Liver (tissue), 8 donors: ENCODE measurements at regions not wholly inside any gene's neighbourhood (a gene's known extent, or its start where the extent isn't known, plus 50 kb on each side); places are given as distances from the start of the nearest gene placed in this dataset.

Source experiments
- DNase-seq: peaks from one replicate; pipeline ENCODE4 v3.0.0-alpha.2; 2017; ENCODE audit warnings: low spot score
- H3K27ac ChIP-seq, 2 donors: one replicate each; pipeline ENCODE4 v1.7.0; 2013; ENCODE audit warnings: inconsistent platforms in 2 of 2, low read length in 2 of 2, control low read depth in 1 of 2, low read depth in 1 of 2, mild to moderate bottlenecking in 1 of 2
- H3K27me3 ChIP-seq, 4 donors: one replicate each; pipeline versions ENCODE4 v1.6.1 to v1.7.0; 2013; ENCODE audit warnings: low read length in 3 of 4, inconsistent platforms in 1 of 4, mild to moderate bottlenecking in 1 of 4, moderate library complexity in 1 of 4; ENCODE audit not compliant: control insufficient read depth in 4 of 4, insufficient read depth in 4 of 4
- H3K36me3 ChIP-seq, 4 donors: one replicate each; pipeline versions ENCODE4 v1.6.1 to v1.7.0; 2013; ENCODE audit warnings: low read length in 3 of 4, mild to moderate bottlenecking in 3 of 4, low read depth in 1 of 4, moderate library complexity in 1 of 4; ENCODE audit not compliant: control insufficient read depth in 4 of 4, insufficient read depth in 3 of 4
- H3K4me1 ChIP-seq, 4 donors: one replicate each; pipeline versions ENCODE4 v1.6.1 to v1.7.0; 2013; ENCODE audit warnings: low read length in 3 of 4, mild to moderate bottlenecking in 3 of 4, moderate library complexity in 1 of 4; ENCODE audit not compliant: control insufficient read depth in 4 of 4, insufficient read depth in 4 of 4
- H3K4me3 ChIP-seq, 3 donors: one replicate each; pipeline versions ENCODE4 v1.6.1 to v1.7.0; 2013; ENCODE audit warnings: low read length in 3 of 3, control low read depth in 1 of 3, low read depth in 1 of 3, mild to moderate bottlenecking in 1 of 3
- H3K9ac ChIP-seq, 2 donors: one replicate each; pipeline ENCODE4 v1.7.0; 2013; ENCODE audit warnings: low read length in 2 of 2, mild to moderate bottlenecking in 2 of 2, moderate library complexity in 2 of 2, control low read depth in 1 of 2, low read depth in 1 of 2
- H3K9me3 ChIP-seq, 4 donors: one replicate each; pipeline versions ENCODE4 v1.6.1 to v1.7.0; 2013; ENCODE audit warnings: low read length in 3 of 4; ENCODE audit not compliant: control insufficient read depth in 4 of 4
- ATF3 ChIP-seq: IDR thresholded peaks from 2 replicates; pipeline ENCODE4 v1.6.1; 2016; ENCODE audit warnings: antibody characterized with exemption
- CTCF ChIP-seq: fragments of 150-350 bp; IDR thresholded peaks from 2 replicates; pipeline ENCODE4 v1.5.1; 2017; ENCODE audit warnings: improper control_type of control experiment, low read depth, low read length; ENCODE audit not compliant: missing input control
- EGR1 ChIP-seq, 2 donors: IDR thresholded peaks; 2 replicates each; pipeline ENCODE4 v1.6.1; 2016 to 2018; ENCODE audit warnings: antibody characterized with exemption in 2 of 2, low read depth in 2 of 2
- FOXA1 ChIP-seq: IDR thresholded peaks from 2 replicates; pipeline ENCODE4 v1.6.1; 2016; ENCODE audit warnings: antibody characterized with exemption
- FOXA2 ChIP-seq: IDR thresholded peaks from 2 replicates; pipeline ENCODE4 v1.6.1; 2016; ENCODE audit warnings: antibody characterized with exemption
- GABPA ChIP-seq, 2 donors: IDR thresholded peaks in 1 of 2; conservative IDR thresholded peaks in 1 of 2; 2 replicates each; pipeline ENCODE4 v1.6.1; 2016; ENCODE audit warnings: antibody characterized with exemption in 2 of 2, mild to moderate bottlenecking in 1 of 2, moderate library complexity in 1 of 2
- HNF4A ChIP-seq, 2 donors: conservative IDR thresholded peaks; 2 replicates each; pipeline ENCODE4 v1.6.1; 2016; ENCODE audit warnings: antibody characterized with exemption in 2 of 2, mild to moderate bottlenecking in 2 of 2
- HNF4G ChIP-seq: IDR thresholded peaks from 2 replicates; pipeline ENCODE4 v1.6.1; 2016; ENCODE audit warnings: antibody characterized with exemption
- JUND ChIP-seq, 2 donors: IDR thresholded peaks; 2 replicates each; pipeline ENCODE4 v1.6.1; 2016; ENCODE audit warnings: antibody characterized with exemption in 2 of 2
- MAX ChIP-seq: IDR thresholded peaks from 2 replicates; pipeline ENCODE4 v1.6.1; 2016; ENCODE audit warnings: antibody characterized with exemption
- NR2F2 ChIP-seq: IDR thresholded peaks from 2 replicates; pipeline ENCODE4 v1.6.1; 2016; ENCODE audit warnings: antibody characterized with exemption
- RAD21 ChIP-seq, 2 donors: IDR thresholded peaks; 2 replicates each; pipeline ENCODE4 v1.6.1; 2016; ENCODE audit warnings: antibody characterized with exemption in 2 of 2, mild to moderate bottlenecking in 2 of 2
- REST ChIP-seq: IDR thresholded peaks from 2 replicates; pipeline ENCODE4 v1.6.1; 2016; ENCODE audit warnings: antibody characterized with exemption, mild to moderate bottlenecking
- RXRA ChIP-seq, 2 donors: IDR thresholded peaks; 2 replicates each; pipeline ENCODE4 v1.6.1; 2017 to 2018; ENCODE audit warnings: antibody characterized with exemption in 2 of 2, mild to moderate bottlenecking in 1 of 2
- SP1 ChIP-seq: IDR thresholded peaks from 2 replicates; pipeline ENCODE4 v1.6.1; 2018; ENCODE audit warnings: antibody characterized with exemption, mild to moderate bottlenecking
- TAF1 ChIP-seq: conservative IDR thresholded peaks from 2 replicates; pipeline ENCODE4 v1.6.1; 2016; ENCODE audit warnings: antibody characterized with exemption, mild to moderate bottlenecking
- YY1 ChIP-seq: IDR thresholded peaks from 2 replicates; pipeline ENCODE4 v1.6.1; 2016; ENCODE audit warnings: antibody characterized with exemption, mild to moderate bottlenecking
- ZBTB33 ChIP-seq: IDR thresholded peaks from 2 replicates; pipeline ENCODE4 v1.6.1; 2016; ENCODE audit warnings: antibody characterized with exemption
- WGBS: extraction: QIAGEN DNeasy Blood & Tissue Kit; methylation state at CpG from one replicate; pipeline ENCODE4 v1.1.7; 2013; 5-methylcytosine and 5-hydroxymethylcytosine counted together
- donor health status: healthy.
- donor health status: healthy.
- donor health status: healthy.
- donor health status: healthy.
- donor health status: healthy.

- H3K27me3 ChIP-seq = no peaks in the 10 kb centered on the region
- DNase-seq = no peak
- no peak overlapping the region for H3K9ac ChIP-seq
- 76% methylated on average over 8 of the region's 8 CpGs for WGBS
- H3K4me1 ChIP-seq = no peaks in the 10 kb centered on the region
- H3K36me3 ChIP-seq = no peaks in the 10 kb centered on the region
- no peak for TF ChIP-seq HNF4G
- TF ChIP-seq JUND (IDR thresholded peaks at IDR 0.05) = no peak
- no peak overlapping the region for H3K4me3 ChIP-seq
- no peaks in the 10 kb centered on the region for H3K9me3 ChIP-seq
- no peak overlapping the region for H3K27ac ChIP-seq
Measured at GRCh38 chr13:38045278-38046048, 175.9 kb upstream of the TRPC4 start.

GRCh38 chr13:38044067-38044466 is 174.5 kb upstream of the TRPC4 start:
- Histone ChIP-seq H3K27ac (no peak overlapping the region), H3K4me1 (no peaks in the 10 kb centered on the region), H3K9ac (no peak overlapping the region), H3K4me3 (no peak overlapping the region), H3K9me3 (no peaks in the 10 kb centered on the region), H3K27me3 (no peaks in the 10 kb centered on the region), H3K36me3 (no peaks in the 10 kb centered on the region)
- TF ChIP-seq CTCF = no peak
- TF ChIP-seq TAF1 = no peak
- TF ChIP-seq NR2F2 = no peak
- no peak for TF ChIP-seq HNF4A (conservative IDR thresholded peaks at IDR 0.05)
- TF ChIP-seq GABPA (IDR thresholded peaks at IDR 0.05 in 1 of 2, conservative IDR thresholded peaks at IDR 0.05 in 1 of 2) = no peak
- no peak for TF ChIP-seq MAX
- no peak for TF ChIP-seq SP1
- TF ChIP-seq EGR1 (IDR thresholded peaks at IDR 0.05; ENCODE audit: low read depth in 2 of 2) = no peak
- TF ChIP-seq YY1 = no peak
- TF ChIP-seq RAD21 (IDR thresholded peaks at IDR 0.05) = no peak
- no peak for TF ChIP-seq JUND (IDR thresholded peaks at IDR 0.05)
- TF ChIP-seq ZBTB33 = no peak
- TF ChIP-seq RXRA (IDR thresholded peaks at IDR 0.05) = no peak
- no peak for TF ChIP-seq ATF3
- TF ChIP-seq HNF4G = no peak
- TF ChIP-seq FOXA1 = no peak
- TF ChIP-seq REST = no peak
- TF ChIP-seq FOXA2 = no peak
- 96% methylated on average over 4 of the region's 4 CpGs for WGBS
- no peak for DNase-seq
